Body of pancreas (tissue), 4 donors: ENCODE measurements at regions not wholly inside any gene's neighbourhood (a gene's known extent, or its start where the extent isn't known, plus 50 kb on each side); places are given as distances from the start of the nearest gene placed in this dataset.

Experiments used
- CTCF ChIP-seq, 7 experiments: fragments of 450-650 bp in 4 of 7; fragments of 200-600 bp in 3 of 7; sonication (generic) in 3 of 7; IDR thresholded peaks; one replicate each; pipeline ENCODE4 v1.5.1; 2016 to 2019; ENCODE audit warnings: antibody characterized with exemption in 7 of 7
- POLR2A ChIP-seq, 3 donors: fragments of 450-650 bp; IDR thresholded peaks; one replicate each; pipeline ENCODE4 v1.6.1; 2016; ENCODE audit warnings: antibody characterized with exemption in 3 of 3, mild to moderate bottlenecking in 2 of 3

- no peak for TF ChIP-seq POLR2A (IDR thresholded peaks at IDR 0.05)
- TF ChIP-seq CTCF (IDR thresholded peaks at IDR 0.05) = no peak
Measured at GRCh38 chr2:150752229-150752628, 264.8 kb upstream of the RND3 start.
